ENCODE measurements at regions not wholly inside any gene's neighbourhood (a gene's known extent, or its start where the extent isn't known, plus 50 kb on each side); places are given as distances from the start of the nearest gene placed in this dataset.

DNA sequence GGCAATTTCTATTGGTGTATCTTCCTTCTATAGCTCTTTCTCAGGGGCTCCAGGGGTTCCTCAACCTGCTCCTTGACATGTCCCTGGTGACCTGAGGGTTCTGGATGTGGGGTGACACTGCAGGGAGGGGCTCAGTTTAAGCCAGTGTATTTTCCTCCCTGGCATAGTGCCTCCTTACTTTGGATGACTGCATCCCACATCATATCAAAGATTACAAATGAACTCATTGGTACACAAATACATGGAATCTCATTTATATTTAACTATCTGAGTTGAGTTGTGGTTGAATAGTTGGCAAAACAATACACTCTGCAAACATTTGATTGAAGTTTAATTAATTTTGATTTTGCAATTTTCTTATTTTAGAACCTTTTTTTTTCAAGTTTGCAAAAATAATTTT lies 268.2 kb upstream of the SKOR2 start:
- TF ChIP-seq, protein P1, sequence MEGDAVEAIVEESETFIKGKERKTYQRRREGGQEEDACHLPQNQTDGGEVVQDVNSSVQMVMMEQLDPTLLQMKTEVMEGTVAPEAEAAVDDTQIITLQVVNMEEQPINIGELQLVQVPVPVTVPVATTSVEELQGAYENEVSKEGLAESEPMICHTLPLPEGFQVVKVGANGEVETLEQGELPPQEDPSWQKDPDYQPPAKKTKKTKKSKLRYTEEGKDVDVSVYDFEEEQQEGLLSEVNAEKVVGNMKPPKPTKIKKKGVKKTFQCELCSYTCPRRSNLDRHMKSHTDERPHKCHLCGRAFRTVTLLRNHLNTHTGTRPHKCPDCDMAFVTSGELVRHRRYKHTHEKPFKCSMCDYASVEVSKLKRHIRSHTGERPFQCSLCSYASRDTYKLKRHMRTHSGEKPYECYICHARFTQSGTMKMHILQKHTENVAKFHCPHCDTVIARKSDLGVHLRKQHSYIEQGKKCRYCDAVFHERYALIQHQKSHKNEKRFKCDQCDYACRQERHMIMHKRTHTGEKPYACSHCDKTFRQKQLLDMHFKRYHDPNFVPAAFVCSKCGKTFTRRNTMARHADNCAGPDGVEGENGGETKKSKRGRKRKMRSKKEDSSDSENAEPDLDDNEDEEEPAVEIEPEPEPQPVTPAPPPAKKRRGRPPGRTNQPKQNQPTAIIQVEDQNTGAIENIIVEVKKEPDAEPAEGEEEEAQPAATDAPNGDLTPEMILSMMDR (IDR thresholded peaks at IDR 0.05; ENCODE audit: extremely low read depth, insufficient read depth, missing control alignments): no peak
- DNase-seq (ENCODE audit: low spot score): no peak
- in situ Hi-C loops (cut with MboI; ENCODE audit: low pct_unique_long_range_greater_than_20kb, low sequenced_read_pairs, unreplicated experiment): no loop called here

DNA sequence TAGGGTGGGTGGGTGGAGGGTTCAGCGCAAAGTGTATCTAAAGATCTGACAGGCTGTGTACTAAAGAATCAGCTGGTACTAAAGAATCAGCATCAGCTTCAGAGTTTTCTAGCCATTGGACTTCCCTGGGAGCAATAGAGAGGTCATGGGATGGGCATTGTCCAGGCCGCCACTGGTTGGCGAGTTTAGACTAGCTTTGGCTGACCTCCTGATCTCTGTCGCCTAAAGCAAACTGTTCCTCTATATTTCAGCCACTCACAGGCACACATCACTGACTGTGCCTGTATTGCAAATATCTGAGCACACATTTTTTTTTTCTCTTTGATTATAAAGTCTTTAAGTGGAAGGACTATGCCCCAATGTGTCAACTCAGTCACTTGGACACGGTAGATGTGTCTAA lies 267.8 kb upstream of the SKOR2 start:
- DNase-seq (ENCODE audit: low spot score): no peak

DNA sequence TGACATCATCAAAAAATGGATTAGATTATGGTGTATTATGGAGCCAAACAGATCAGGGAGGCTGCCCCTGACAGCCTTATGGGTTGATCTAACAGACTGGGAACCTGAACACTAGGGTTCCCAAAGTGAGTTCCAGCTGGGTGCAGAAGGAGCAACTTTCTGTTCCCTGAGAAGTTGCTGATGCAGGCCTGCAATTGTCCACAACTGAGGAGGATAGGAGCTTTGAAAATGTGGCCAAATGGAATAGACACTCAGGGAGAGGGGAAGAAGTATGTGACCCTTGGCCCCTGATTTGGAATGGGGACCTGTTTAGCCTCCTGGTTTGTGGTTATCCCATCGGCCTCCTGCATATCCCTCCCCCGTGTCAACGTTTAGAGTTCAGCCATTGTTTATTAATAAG lies 262.2 kb upstream of the SKOR2 start:
- TF ChIP-seq, protein P1 (IDR thresholded peaks at IDR 0.05; ENCODE audit: extremely low read depth, insufficient read depth, missing control alignments): no peak
- in situ Hi-C loops (cut with MboI; ENCODE audit: low pct_unique_long_range_greater_than_20kb, low sequenced_read_pairs, unreplicated experiment): no loop called here
- no peak for DNase-seq (ENCODE audit: low spot score)

More for the DNA sequence above, 267.8 kb upstream of the SKOR2 start:
- in situ Hi-C loops (cut with MboI; ENCODE audit: low pct_unique_long_range_greater_than_20kb, low sequenced_read_pairs, unreplicated experiment): no loop called here
- TF ChIP-seq, protein P1 (IDR thresholded peaks at IDR 0.05; ENCODE audit: extremely low read depth, insufficient read depth, missing control alignments): no peak

DNA sequence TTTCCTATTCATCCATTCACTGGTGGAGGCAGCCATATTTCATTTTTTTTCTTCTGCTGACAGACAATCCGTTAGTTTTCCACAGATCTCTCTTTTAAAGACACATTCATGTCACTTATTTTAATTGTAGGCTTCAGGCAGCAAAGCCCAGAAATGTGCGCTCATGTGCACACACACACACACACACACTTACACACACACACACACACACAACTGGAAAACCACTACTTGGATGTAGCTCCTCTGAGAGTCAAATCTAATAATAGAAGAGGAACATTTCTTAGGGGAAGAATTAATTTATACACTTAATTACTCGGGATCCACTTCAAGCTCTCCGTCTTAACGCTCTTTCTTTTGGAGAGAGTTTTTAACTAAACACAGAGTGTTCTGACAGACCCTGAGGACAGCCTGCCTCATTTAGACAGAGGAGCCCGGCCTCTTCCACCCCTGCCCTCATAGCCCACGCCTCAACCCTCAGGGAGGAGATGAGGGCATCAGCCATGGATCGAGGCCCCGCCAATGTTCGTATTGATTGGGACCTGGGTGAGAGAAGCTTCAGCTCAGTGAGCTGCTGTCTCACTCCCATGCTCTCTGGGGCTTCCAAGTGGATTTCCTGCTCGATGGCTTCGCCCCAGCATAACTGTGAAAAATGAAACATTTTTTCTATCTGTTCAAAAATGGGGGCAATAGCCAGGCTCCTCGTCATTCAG lies 261.4 kb upstream of the SKOR2 start:
- TF ChIP-seq, protein P1 (IDR thresholded peaks at IDR 0.05; ENCODE audit: extremely low read depth, insufficient read depth, missing control alignments): no peak
- DNase-seq (ENCODE audit: low spot score): no peak
- in situ Hi-C loops (cut with MboI; ENCODE audit: low pct_unique_long_range_greater_than_20kb, low sequenced_read_pairs, unreplicated experiment): no loop called here

DNA sequence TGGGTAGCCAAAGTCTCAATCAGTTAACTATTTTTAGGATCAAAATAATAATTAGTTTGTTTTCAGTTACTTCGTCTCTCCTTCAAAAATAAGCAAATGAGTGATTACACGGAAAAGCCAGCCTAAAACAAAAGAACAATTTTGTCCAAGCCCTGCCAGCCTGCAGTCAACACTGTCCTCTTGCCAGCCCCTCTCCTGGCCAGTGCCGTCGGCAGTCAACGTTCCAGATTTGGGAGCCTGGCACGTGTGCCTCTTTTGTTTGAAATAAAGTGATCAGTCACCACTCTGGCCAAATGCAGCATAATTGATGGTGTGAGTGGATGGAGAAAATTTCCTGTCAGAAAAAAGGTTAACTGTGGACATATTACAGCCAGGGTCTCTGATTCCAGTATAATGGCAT lies 260.6 kb upstream of the SKOR2 start:
- in situ Hi-C loops (cut with MboI; ENCODE audit: low pct_unique_long_range_greater_than_20kb, low sequenced_read_pairs, unreplicated experiment): no loop called here
- TF ChIP-seq, protein P1 (IDR thresholded peaks at IDR 0.05; ENCODE audit: extremely low read depth, insufficient read depth, missing control alignments): no peak
- no peak for DNase-seq (ENCODE audit: low spot score)

DNA sequence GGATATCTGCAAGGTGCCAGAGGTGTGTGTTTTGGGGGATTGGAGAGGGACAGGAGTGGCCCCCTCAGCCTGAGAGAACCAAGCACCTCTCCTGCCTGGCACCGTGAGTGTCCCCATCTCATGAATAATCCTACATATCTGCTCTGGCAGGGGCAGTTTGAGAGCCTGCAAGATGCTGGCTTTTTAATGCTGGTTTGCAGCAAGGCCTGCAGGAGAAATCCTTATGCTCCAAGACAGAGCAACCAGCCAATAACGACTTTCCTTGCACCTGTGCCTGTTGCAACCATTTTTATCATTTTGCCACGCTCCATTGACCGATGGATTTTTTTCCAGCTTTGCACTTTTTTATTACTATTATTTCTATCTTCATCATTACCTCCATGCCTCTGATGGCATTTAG lies 259.4 kb upstream of the SKOR2 start:
- no peak for DNase-seq (ENCODE audit: low spot score)
- in situ Hi-C loops (cut with MboI; ENCODE audit: low pct_unique_long_range_greater_than_20kb, low sequenced_read_pairs, unreplicated experiment): no loop called here
- TF ChIP-seq, protein P1 (IDR thresholded peaks at IDR 0.05; ENCODE audit: extremely low read depth, insufficient read depth, missing control alignments): no peak
